K562 (cell line): ENCODE measurements at regions not wholly inside any gene's neighbourhood (a gene's known extent, or its start where the extent isn't known, plus 50 kb on each side); places are given as distances from the start of the nearest gene placed in this dataset.

Source experiments
- ATAC-seq: fragments of 200-7000 bp; cut with Tn5 transposase; 3 replicates; pipeline ENCODE4 v1.9.1; 2020; ENCODE audit warnings: moderate library complexity
- BruUV-seq: library from RNA; stranded (reverse); fragments of 400-500 nt; replicated peaks from 2 replicates; lab custom pipeline; 2021; lab: Mats Ljungman, UMichigan
- CTCF ChIA-PET: fragments of 300-600 bp; formaldehyde crosslinking; extraction: SDS; loops from one replicate; lab custom pipeline; 2021; ENCODE audit warnings: low intra/inter-chr PET ratio; lab: Yijun Ruan, JAX
- POLR2A ChIA-PET: fragments of 300-600, 350-650 bp; sonication (Branson Sonifier 250); formaldehyde crosslinking; extraction: SDS; loops from one replicate; lab custom pipeline; 2021; ENCODE audit warnings: antibody characterized with exemption, inconsistent platforms; lab: Yijun Ruan, JAX
- DNase-seq, 4 experiments: peaks; one replicate each; pipeline versions ENCODE4 v3.0.0 to v3.0.0-alpha.2; 2011 to 2018; ENCODE audit warnings: low spot score in 3 of 4, mixed read lengths in 3 of 4; ENCODE audit errors: extremely low read depth in 1 of 4
- FAIRE-seq: peaks from 2 replicates; lab custom pipeline; 2011; peaks lifted over from hg19 to GRCh38; lab: Jason Lieb, UNC
- H2AFZ ChIP-seq: 2 replicates; pipeline ENCODE4 v1.6.0; 2011; ENCODE audit warnings: low read depth, low read length, control low read depth, inconsistent platforms
- H3K27ac ChIP-seq: fragments of 200-600 bp; 3 replicates; pipeline ENCODE4 v1.8.0; 2011; ENCODE audit warnings: low read depth, mild to moderate bottlenecking, control low read depth, inconsistent platforms, low read length, moderate library complexity, mixed read lengths; ENCODE audit errors: extremely low read depth
- H3K27me3 ChIP-seq, 2 experiments: fragments of 300-600 bp in 1 of 2; 2 replicates in 1 of 2; 3 replicates in 1 of 2; pipeline versions ENCODE4 v1.6.0 to v1.8.0; 2011; ENCODE audit warnings: inconsistent platforms in 2 of 2, low read length in 2 of 2, mild to moderate bottlenecking in 1 of 2, mixed read lengths in 1 of 2, moderate library complexity in 1 of 2; ENCODE audit not compliant: control insufficient read depth in 2 of 2, insufficient read depth in 2 of 2
- H3K36me3 ChIP-seq: fragments of 300-600 bp; 3 replicates; pipeline ENCODE4 v1.8.0; 2011; ENCODE audit warnings: mild to moderate bottlenecking, low read length, inconsistent platforms; ENCODE audit not compliant: control insufficient read depth, insufficient read depth
- H3K4me1 ChIP-seq, 2 experiments: fragments of 200-600 bp in 1 of 2; replicated peaks in 1 of 2; 2 replicates in 1 of 2; 3 replicates in 1 of 2; pipeline versions ENCODE4 v1.5.1 to v1.8.0; 2011; ENCODE audit warnings: inconsistent platforms in 2 of 2, low read length in 2 of 2, mild to moderate bottlenecking in 1 of 2, mixed read lengths in 1 of 2, moderate library complexity in 1 of 2; ENCODE audit not compliant: control insufficient read depth in 2 of 2, insufficient read depth in 2 of 2
- H3K4me2 ChIP-seq: 2 replicates; pipeline ENCODE4 v1.6.1; 2011; ENCODE audit warnings: low read length, control low read depth, inconsistent platforms, mixed read lengths; ENCODE audit not compliant: insufficient read depth
- H3K4me3 ChIP-seq: fragments of 200-600 bp; sonication (generic), shearing (Covaris generic); 2 replicates; pipeline ENCODE4 v1.5.1; 2016; ENCODE audit warnings: control low read depth, inconsistent platforms
- H3K79me2 ChIP-seq: fragments of 200-600 bp; 3 replicates; pipeline ENCODE4 v1.8.0; 2011; ENCODE audit warnings: low read length, inconsistent platforms; ENCODE audit not compliant: control insufficient read depth, insufficient read depth
- H3K9ac ChIP-seq, 2 experiments: 2 replicates each; pipeline versions ENCODE4 v1.6.0 to v1.6.1; 2011; ENCODE audit warnings: low read depth in 2 of 2, low read length in 2 of 2, control low read depth in 1 of 2, inconsistent platforms in 1 of 2, mild to moderate bottlenecking in 1 of 2, mixed read lengths in 1 of 2; ENCODE audit not compliant: insufficient read depth in 1 of 2
- H3K9me1 ChIP-seq: one replicate; pipeline ENCODE4 v1.6.0; 2011; ENCODE audit warnings: inconsistent platforms, mild to moderate bottlenecking, low read length, moderate library complexity; ENCODE audit not compliant: control insufficient read depth, insufficient read depth
- H3K9me3 ChIP-seq: replicated peaks from 2 replicates; pipeline ENCODE4 v1.5.1; 2011; ENCODE audit warnings: low read depth, low read length, inconsistent platforms; ENCODE audit not compliant: control insufficient read depth, insufficient read depth
- H4K20me1 ChIP-seq: replicated peaks from 2 replicates; pipeline ENCODE4 v1.6.1; 2011; ENCODE audit warnings: low read length, inconsistent platforms, mixed read lengths; ENCODE audit not compliant: control insufficient read depth, insufficient read depth
- GABPA ChIP-seq: fragments of 200-800 bp; sonication (Bioruptor generic); conservative IDR thresholded peaks from 2 replicates; pipeline ENCODE4 v1.6.1; 2016; ENCODE audit warnings: low read depth, missing genetic modification characterization, missing compliant biosample characterization
- IRF1 ChIP-seq: sonication (generic); formaldehyde crosslinking; IDR thresholded peaks from 2 replicates; pipeline ENCODE4 v1.8.0; 2022; ENCODE audit warnings: missing genetic modification reagents, mild to moderate bottlenecking, borderline replicate concordance
- RAD51 ChIP-seq: fragments of 450-650 bp; IDR thresholded peaks from 2 replicates; pipeline ENCODE4 v1.7.1; 2016; ENCODE audit warnings: low read depth, mild to moderate bottlenecking, borderline replicate concordance
- SFPQ ChIP-seq: fragments of 200-400 bp; formaldehyde crosslinking; IDR thresholded peaks from 2 replicates; pipeline ENCODE4 v1.6.1; 2017; ENCODE audit warnings: mild to moderate bottlenecking, low read depth, low read length, moderate library complexity
- SLC30A9 ChIP-seq: fragments of 250-450 bp; sonication (Bioruptor Pico); IDR thresholded peaks from 2 replicates; pipeline ENCODE4 v1.8.0; 2022; ENCODE audit warnings: mild to moderate bottlenecking, moderate library complexity
- STAG1 ChIP-seq: sonication (generic); formaldehyde crosslinking; IDR thresholded peaks from 2 replicates; pipeline ENCODE4 v1.5.0; 2020; ENCODE audit warnings: missing genetic modification reagents, borderline replicate concordance
- USF2 ChIP-seq: sonication (generic); formaldehyde crosslinking; IDR thresholded peaks from 2 replicates; pipeline ENCODE4 v1.5.0; 2020; ENCODE audit warnings: missing genetic modification reagents
- WGBS: fragments of 100-300 bp; shearing (Covaris generic); methylation state at CpG from one replicate; pipeline ENCODE4 v1.1.6; 2016; ENCODE audit warnings: low coverage, mixed read lengths; ENCODE audit not compliant: insufficient coverage; ENCODE audit errors: missing lambda C conversion rate; 5-methylcytosine and 5-hydroxymethylcytosine counted together
- in situ Hi-C: fragments of 300-500 bp; cut with MboI; formaldehyde crosslinking; loops from 4 replicates; pipeline ENCODE4 v1.15.0; 2018; ENCODE audit warnings: inconsistent platforms, mixed read lengths
- intact Hi-C: fragments of 100-400 bp; cut with micrococcal nuclease; formaldehyde crosslinking; loops from 2 replicates; pipeline ENCODE4 v1.14.2; 2022
- TF ChIP-seq, protein P1 (sequence below): fragments of 450-650 bp; IDR thresholded peaks from 2 replicates; pipeline ENCODE4 v1.6.1; 2016; ENCODE audit warnings: mild to moderate bottlenecking

- ATAC-seq (no peak; the same call in 2 of the 3 replicates), FAIRE-seq (no peak), DNase-seq (no peak)
- H3K4me1 ChIP-seq: no peaks in the 10 kb centered on the region
- no peaks in the 10 kb centered on the region for H3K9me3 ChIP-seq
- H3K9ac ChIP-seq: no peak overlapping the region
- BruUV-seq: no TSS peak
- no peak overlapping the region for H3K27ac ChIP-seq
- H3K27me3 ChIP-seq: no peaks in the 10 kb centered on the region; a peak in 1 of 5 replicates
- H3K79me2 ChIP-seq: no peaks in the 10 kb centered on the region
- H3K9me1 ChIP-seq: no peaks in the 10 kb centered on the region
- no peaks in the 10 kb centered on the region for H3K36me3 ChIP-seq
- in situ Hi-C loops (no loop called here), intact Hi-C loops (no loop called here)
- H3K4me2 ChIP-seq: no peak overlapping the region
- peak; percentile 43; the same call in 1 of the 2 replicates for TF ChIP-seq RAD51
- no peak for TF ChIP-seq SFPQ
- no peak for TF ChIP-seq SLC30A9
- 0 out of 2 replicates have a peak, but pooled peaks have one; percentile 24 for TF ChIP-seq GABPA
- TF ChIP-seq USF2 (CRISPR knock-in tag): peak; percentile 68
- TF ChIP-seq STAG1: no peak
- TF ChIP-seq, protein P1, sequence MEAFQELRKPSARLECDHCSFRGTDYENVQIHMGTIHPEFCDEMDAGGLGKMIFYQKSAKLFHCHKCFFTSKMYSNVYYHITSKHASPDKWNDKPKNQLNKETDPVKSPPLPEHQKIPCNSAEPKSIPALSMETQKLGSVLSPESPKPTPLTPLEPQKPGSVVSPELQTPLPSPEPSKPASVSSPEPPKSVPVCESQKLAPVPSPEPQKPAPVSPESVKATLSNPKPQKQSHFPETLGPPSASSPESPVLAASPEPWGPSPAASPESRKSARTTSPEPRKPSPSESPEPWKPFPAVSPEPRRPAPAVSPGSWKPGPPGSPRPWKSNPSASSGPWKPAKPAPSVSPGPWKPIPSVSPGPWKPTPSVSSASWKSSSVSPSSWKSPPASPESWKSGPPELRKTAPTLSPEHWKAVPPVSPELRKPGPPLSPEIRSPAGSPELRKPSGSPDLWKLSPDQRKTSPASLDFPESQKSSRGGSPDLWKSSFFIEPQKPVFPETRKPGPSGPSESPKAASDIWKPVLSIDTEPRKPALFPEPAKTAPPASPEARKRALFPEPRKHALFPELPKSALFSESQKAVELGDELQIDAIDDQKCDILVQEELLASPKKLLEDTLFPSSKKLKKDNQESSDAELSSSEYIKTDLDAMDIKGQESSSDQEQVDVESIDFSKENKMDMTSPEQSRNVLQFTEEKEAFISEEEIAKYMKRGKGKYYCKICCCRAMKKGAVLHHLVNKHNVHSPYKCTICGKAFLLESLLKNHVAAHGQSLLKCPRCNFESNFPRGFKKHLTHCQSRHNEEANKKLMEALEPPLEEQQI: no peak
- no peak for TF ChIP-seq IRF1 (CRISPR knock-in tag)
- H2AFZ ChIP-seq: peak overlapping the region; percentile 65
- WGBS: 5% methylated on average over 9 of the region's 9 CpGs
- H4K20me1 ChIP-seq: no peaks in the 10 kb centered on the region
- ChIA-PET CTCF (no interaction called here), POLR2A (no interaction called here)
- no peak overlapping the region for H3K4me3 ChIP-seq
Observed at GRCh38 chr19:31906111-31906871, 439.1 kb upstream of the ZNF507 start.
